ENCODE measurements at regions not wholly inside any gene's neighbourhood (a gene's known extent, or its start where the extent isn't known, plus 50 kb on each side); places are given as distances from the start of the nearest gene placed in this dataset.

DNA sequence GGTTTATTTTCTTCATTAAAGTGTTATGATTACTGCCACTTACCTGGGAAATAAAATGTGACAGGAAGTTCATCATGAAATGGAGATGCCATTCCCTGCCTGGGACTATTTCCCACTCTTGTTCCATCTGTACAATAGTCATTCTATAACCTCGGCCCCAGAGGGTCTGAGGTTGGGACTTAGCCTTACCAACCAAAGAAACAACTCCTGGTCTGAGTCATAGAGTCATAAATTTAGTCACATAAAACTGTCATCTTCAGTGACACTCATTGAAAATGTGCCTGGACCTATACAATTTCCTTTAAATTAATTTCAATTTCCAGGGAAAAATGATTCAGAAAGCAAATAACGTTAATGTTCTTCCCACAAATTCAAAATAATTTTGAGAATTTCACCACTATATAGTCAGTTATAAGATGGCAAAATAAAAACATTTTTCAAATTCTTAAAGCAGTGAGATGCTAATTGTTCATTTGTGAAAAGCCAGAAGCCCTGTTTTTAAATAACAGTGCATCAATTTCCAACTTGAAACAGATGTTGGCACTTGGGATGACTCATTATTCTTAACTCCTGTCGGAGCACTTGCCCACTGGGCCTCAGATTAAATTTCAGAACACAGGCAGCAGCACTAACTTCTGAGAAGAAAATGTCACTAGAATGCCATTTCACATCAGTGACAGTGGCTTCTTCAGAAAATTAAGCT lies 201.2 kb upstream of the SMLR1 start:
- dilution Hi-C loops (cut with MboI; ENCODE audit: extremely low pct_ligation_motif_present, low sequenced_read_pairs) (no loop called here), intact Hi-C loops (cut with micrococcal nuclease) (loop anchor here (1.0 kb wide), 1 partner anchor 24 kb away; no protein-coding TSS in a partner anchor)
- FAIRE-seq (peak; percentile 48), DNase-seq (ENCODE audit: low read depth, low spot score) (peak; percentile 68)
- no TSS peak for BruUV-seq (replicated peaks)
- no peak overlapping the region for H2AFZ ChIP-seq (ENCODE audit: low read depth, low read length)
- TF ChIP-seq FOS (IDR thresholded peaks at IDR 0.05; ENCODE audit: borderline replicate concordance, insufficient read depth, low read length): peak; percentile 28
- TF ChIP-seq GATA2 (IDR thresholded peaks at IDR 0.05; ENCODE audit: insufficient read depth, insufficient read length, low read depth, low read length): no peak
- TF ChIP-seq MYC (IDR thresholded peaks at IDR 0.05; ENCODE audit: low read depth, low read length): no peak
- TF ChIP-seq POLR2A (IDR thresholded peaks at IDR 0.05; ENCODE audit: low read depth, low read length): no peak
- TF ChIP-seq POLR2AphosphoS5 (IDR thresholded peaks at IDR 0.05; ENCODE audit: insufficient read depth, low read depth, low read length): no peak
- TF ChIP-seq, protein P1, sequence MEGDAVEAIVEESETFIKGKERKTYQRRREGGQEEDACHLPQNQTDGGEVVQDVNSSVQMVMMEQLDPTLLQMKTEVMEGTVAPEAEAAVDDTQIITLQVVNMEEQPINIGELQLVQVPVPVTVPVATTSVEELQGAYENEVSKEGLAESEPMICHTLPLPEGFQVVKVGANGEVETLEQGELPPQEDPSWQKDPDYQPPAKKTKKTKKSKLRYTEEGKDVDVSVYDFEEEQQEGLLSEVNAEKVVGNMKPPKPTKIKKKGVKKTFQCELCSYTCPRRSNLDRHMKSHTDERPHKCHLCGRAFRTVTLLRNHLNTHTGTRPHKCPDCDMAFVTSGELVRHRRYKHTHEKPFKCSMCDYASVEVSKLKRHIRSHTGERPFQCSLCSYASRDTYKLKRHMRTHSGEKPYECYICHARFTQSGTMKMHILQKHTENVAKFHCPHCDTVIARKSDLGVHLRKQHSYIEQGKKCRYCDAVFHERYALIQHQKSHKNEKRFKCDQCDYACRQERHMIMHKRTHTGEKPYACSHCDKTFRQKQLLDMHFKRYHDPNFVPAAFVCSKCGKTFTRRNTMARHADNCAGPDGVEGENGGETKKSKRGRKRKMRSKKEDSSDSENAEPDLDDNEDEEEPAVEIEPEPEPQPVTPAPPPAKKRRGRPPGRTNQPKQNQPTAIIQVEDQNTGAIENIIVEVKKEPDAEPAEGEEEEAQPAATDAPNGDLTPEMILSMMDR (IDR thresholded peaks at IDR 0.05; ENCODE audit: extremely low read depth in 1 of 2, insufficient read depth in 1 of 2, low read depth in 1 of 2, low read length in 2 of 2): no peak
- TF ChIP-seq JUN (IDR thresholded peaks at IDR 0.05; ENCODE audit: borderline replicate concordance, insufficient read depth, insufficient read length, low read depth): peak; percentile 22
- TF ChIP-seq, protein P2, sequence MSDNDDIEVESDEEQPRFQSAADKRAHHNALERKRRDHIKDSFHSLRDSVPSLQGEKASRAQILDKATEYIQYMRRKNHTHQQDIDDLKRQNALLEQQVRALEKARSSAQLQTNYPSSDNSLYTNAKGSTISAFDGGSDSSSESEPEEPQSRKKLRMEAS (IDR thresholded peaks at IDR 0.05; ENCODE audit: insufficient read depth, insufficient read length): no peak
- no peak for TF ChIP-seq EZH2 (IDR thresholded peaks at IDR 0.05; ENCODE audit: borderline replicate concordance, low read depth, low read length, severe bottlenecking)
- no peak overlapping the region for H3K4me3 ChIP-seq (replicated peaks in 1 of 3; ENCODE audit: insufficient read depth in 1 of 3, low read depth in 1 of 3, low read length in 3 of 3)
- no peak overlapping the region for H3K4me2 ChIP-seq (ENCODE audit: insufficient read depth, low read length)
- no peak overlapping the region for H3K27ac ChIP-seq (ENCODE audit: insufficient read depth, low read depth, low read length)
- POLR2A ChIA-PET: no interaction called here
- CTCF ChIA-PET: interaction anchor here (0.9 to 1.0 kb wide), 2 partner anchors 18 to 21 kb away, joined by 3 to 4 read pairs; no protein-coding TSS in a partner anchor
- no peaks in the 10 kb centered on the region for H3K79me2 ChIP-seq (ENCODE audit: control insufficient read depth, insufficient read depth, low read length)
- no peaks in the 10 kb centered on the region for H3K4me1 ChIP-seq (ENCODE audit: control insufficient read depth, extremely low read depth, insufficient read depth, low read length)
- no peaks in the 10 kb centered on the region for H3K9me1 ChIP-seq (replicated peaks; ENCODE audit: control insufficient read depth, extremely low read depth, insufficient read depth, low read length)
- H3K27me3 ChIP-seq (ENCODE audit: control insufficient read depth in 2 of 2, insufficient read depth in 2 of 2, low read length in 2 of 2): no peaks in the 10 kb centered on the region
- no peaks in the 10 kb centered on the region for H4K20me1 ChIP-seq (replicated peaks; ENCODE audit: control insufficient read depth, extremely low read depth, insufficient read depth, low read length)
- H3K9ac ChIP-seq (replicated peaks; ENCODE audit: extremely low read depth, insufficient read depth, low read length): no peak overlapping the region
- H3K36me3 ChIP-seq (ENCODE audit: control insufficient read depth in 2 of 2, extremely low read depth in 1 of 2, insufficient read depth in 2 of 2, low read length in 2 of 2): no peaks in the 10 kb centered on the region
- H3K9me3 ChIP-seq (replicated peaks; ENCODE audit: control insufficient read depth, insufficient read depth, low read length): no peaks in the 10 kb centered on the region

Measured in endothelial cell of umbilical vein (primary cell).